Neural crest cell (in vitro differentiated cells): ENCODE measurements at regions not wholly inside any gene's neighbourhood (a gene's known extent, or its start where the extent isn't known, plus 50 kb on each side); places are given as distances from the start of the nearest gene placed in this dataset.

ENCODE experiments used
- DNase-seq: peaks from one replicate; pipeline ENCODE4 v3.0.0; 2021; ENCODE audit warnings: low read depth, mixed read lengths, low spot score
- H3K27ac Mint-ChIP-seq: one replicate; pipeline ENCODE4 v1.8.0; 2021; ENCODE audit warnings: mild to moderate bottlenecking, mixed read lengths; ENCODE audit not compliant: unreplicated experiment
- H3K27me3 Mint-ChIP-seq: 2 replicates; pipeline ENCODE4 v1.8.0; 2021; ENCODE audit warnings: low read depth, mild to moderate bottlenecking, mixed read lengths
- H3K36me3 Mint-ChIP-seq: 2 replicates; pipeline ENCODE4 v1.8.0; 2021; ENCODE audit warnings: low read depth, mild to moderate bottlenecking, mixed read lengths
- H3K4me1 Mint-ChIP-seq: 2 replicates; pipeline ENCODE4 v1.8.0; 2021; ENCODE audit warnings: mixed read lengths
- H3K4me3 Mint-ChIP-seq: one replicate; pipeline ENCODE4 v1.8.0; 2021; ENCODE audit warnings: mild to moderate bottlenecking, mixed read lengths
- H3K9me3 Mint-ChIP-seq: 2 replicates; pipeline ENCODE4 v1.8.0; 2021; ENCODE audit warnings: mixed read lengths
- CTCF ChIP-seq: fragments of 200-600 bp; sonication (generic); conservative IDR thresholded peaks from 2 replicates; pipeline ENCODE4 v1.5.0; 2021; ENCODE audit warnings: antibody characterized with exemption, mild to moderate bottlenecking

DNA sequence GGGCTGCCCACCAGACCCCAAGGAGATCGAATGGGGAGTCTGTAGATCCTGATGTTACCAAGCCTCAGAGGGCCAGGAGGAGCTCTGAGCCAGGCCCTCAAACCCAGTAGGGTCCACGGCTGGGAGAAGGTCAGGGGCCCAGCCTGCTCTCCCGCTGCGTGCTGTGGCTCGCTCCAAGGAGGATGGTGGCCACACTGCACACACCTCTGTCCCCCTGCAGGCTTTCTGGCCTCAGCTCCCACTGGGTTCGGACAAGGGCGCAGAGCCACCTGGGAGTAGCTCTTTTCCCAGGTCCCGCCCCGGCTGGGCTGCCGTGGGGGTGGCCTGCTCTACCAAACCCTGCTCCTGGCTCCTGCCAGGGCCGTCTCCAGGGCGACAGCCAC is 175.8 kb downstream of the ZNF248 start:
- TF ChIP-seq CTCF, result no peak
- Mint-ChIP-seq H3K4me3 (no peak overlapping the region), H3K27me3 (no peaks in the 10 kb centered on the region), H3K27ac (no peak overlapping the region), H3K36me3 (peaks cover 11% of the 10 kb centered on the region), H3K9me3 (peaks cover 10% of the 10 kb centered on the region), H3K4me1 (no peaks in the 10 kb centered on the region)
- no peak for DNase-seq

DNA sequence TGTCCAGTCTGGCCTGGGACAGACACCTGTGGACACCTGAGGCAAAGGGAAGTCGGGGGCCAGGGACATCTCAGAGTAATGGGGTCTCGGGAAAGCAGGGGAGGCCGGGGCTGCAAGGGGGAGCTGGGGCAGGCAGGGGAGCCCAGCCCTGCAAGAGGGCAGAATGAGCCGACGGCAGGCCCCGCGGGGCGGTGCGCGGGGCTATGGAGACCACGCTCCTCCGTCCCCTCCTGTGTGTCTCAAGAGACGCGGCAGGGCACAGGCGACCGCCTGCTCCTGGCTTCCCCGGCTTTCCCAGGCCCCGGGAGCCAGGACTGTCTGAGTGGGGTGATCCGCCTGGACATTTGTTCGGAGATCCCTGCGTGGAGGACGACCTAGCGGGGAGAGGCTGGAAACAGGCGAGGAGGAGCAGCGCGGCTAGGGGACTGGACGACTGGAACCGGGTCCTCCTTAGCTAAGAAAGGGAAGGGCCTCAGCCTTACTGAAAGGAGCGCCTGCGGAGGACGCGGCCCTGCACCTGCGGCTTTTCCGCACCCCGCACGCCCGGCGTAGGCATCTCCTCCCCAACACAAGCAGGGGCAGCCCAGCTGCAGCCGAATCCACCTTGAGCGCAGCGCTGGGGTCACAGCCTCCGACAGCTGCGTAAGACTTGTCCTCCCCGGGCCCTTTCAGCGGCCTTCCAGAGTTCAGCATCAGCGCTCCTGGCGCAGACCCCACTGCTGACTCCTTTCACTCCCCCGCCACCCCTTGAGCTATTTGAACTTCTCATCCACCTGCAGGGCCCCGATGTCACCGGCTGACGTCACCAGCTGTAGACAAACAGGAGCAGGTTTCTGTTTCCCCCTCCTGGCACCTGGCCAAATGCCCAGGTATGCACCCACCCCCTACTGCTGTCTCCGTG is 176.4 kb downstream of the ZNF248 start:
- no peak overlapping the region for H3K27ac Mint-ChIP-seq
- H3K4me1 Mint-ChIP-seq, result no peaks in the 10 kb centered on the region
- H3K4me3 Mint-ChIP-seq, result no peak overlapping the region
- no peak for DNase-seq
- no peak for TF ChIP-seq CTCF
- peaks cover 10% of the 10 kb centered on the region for H3K9me3 Mint-ChIP-seq
- no peaks in the 10 kb centered on the region for H3K27me3 Mint-ChIP-seq
- H3K36me3 Mint-ChIP-seq, result peaks cover 11% of the 10 kb centered on the region

- Mint-ChIP-seq H3K4me1 (no peaks in the 10 kb centered on the region), H3K27ac (no peak overlapping the region), H3K4me3 (no peak overlapping the region), H3K27me3 (no peaks in the 10 kb centered on the region), H3K36me3 (peaks cover 11% of the 10 kb centered on the region), H3K9me3 (peaks cover 12% of the 10 kb centered on the region)
- no peak for TF ChIP-seq CTCF
- DNase-seq, result no peak
These were observed 177.1 kb downstream of the ZNF248 start for GRCh38 chr10:37680243-37680683.

DNA sequence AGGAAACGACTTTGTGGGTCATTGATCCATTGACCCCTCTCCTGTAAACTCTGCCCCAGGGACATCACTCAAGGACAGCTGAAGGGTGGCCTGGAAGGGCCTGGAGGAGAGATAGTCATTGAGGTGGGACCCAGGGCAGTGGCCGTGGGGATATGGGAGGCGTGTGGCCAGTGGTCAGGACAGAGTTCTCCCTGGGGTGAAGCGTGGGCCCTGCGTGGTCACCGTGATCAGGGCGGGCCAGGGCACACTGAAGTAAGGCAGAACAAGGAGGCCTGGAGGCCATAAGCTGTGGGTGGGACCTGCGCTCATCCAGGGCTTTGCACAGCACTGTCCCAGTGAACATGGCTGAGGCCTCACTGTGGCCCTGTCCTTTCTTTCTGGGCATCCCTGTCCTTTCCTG is 177.9 kb downstream of the ZNF248 start:
- no peak for TF ChIP-seq CTCF
- H3K36me3 Mint-ChIP-seq, result peaks cover 12% of the 10 kb centered on the region
- DNase-seq, result no peak
- no peaks in the 10 kb centered on the region for H3K4me1 Mint-ChIP-seq
- no peak overlapping the region for H3K27ac Mint-ChIP-seq
- H3K9me3 Mint-ChIP-seq, result peaks cover 12% of the 10 kb centered on the region
- no peaks in the 10 kb centered on the region for H3K27me3 Mint-ChIP-seq
- no peak overlapping the region for H3K4me3 Mint-ChIP-seq

GRCh38 chr10:37675449-37675848 is 182.0 kb downstream of the ZNF248 start:
- no peak overlapping the region for H3K27ac Mint-ChIP-seq
- H3K9me3 Mint-ChIP-seq, result peaks cover 12% of the 10 kb centered on the region

More at GRCh38 chr10:37675449-37675848, 182.0 kb downstream of the ZNF248 start:
- DNase-seq, result no peak
- TF ChIP-seq CTCF, result no peak
- no peaks in the 10 kb centered on the region for H3K27me3 Mint-ChIP-seq
- H3K4me1 Mint-ChIP-seq, result no peaks in the 10 kb centered on the region
- H3K36me3 Mint-ChIP-seq, result peaks cover 3% of the 10 kb centered on the region
- H3K4me3 Mint-ChIP-seq, result no peak overlapping the region
